SU-DHL-6 (cell line): ENCODE measurements at regions not wholly inside any gene's neighbourhood (a gene's known extent, or its start where the extent isn't known, plus 50 kb on each side); places are given as distances from the start of the nearest gene placed in this dataset.

Source experiments
- CTCF ChIP-seq: fragments of 200-600 bp; sonication (generic); IDR thresholded peaks from one replicate; pipeline ENCODE4 v1.5.1; 2017; ENCODE audit warnings: antibody characterized with exemption, mild to moderate bottlenecking, low read length, moderate library complexity; ENCODE audit not compliant: insufficient read depth, poor library complexity, severe bottlenecking
- EZH2phosphoT487 ChIP-seq: fragments of 200-600 bp; sonication (generic), shearing (Covaris generic); conservative IDR thresholded peaks from 2 replicates; pipeline ENCODE4 v1.6.1; 2018; ENCODE audit warnings: mild to moderate bottlenecking, antibody characterized with exemption, low read length, moderate library complexity, mixed read lengths

DNA sequence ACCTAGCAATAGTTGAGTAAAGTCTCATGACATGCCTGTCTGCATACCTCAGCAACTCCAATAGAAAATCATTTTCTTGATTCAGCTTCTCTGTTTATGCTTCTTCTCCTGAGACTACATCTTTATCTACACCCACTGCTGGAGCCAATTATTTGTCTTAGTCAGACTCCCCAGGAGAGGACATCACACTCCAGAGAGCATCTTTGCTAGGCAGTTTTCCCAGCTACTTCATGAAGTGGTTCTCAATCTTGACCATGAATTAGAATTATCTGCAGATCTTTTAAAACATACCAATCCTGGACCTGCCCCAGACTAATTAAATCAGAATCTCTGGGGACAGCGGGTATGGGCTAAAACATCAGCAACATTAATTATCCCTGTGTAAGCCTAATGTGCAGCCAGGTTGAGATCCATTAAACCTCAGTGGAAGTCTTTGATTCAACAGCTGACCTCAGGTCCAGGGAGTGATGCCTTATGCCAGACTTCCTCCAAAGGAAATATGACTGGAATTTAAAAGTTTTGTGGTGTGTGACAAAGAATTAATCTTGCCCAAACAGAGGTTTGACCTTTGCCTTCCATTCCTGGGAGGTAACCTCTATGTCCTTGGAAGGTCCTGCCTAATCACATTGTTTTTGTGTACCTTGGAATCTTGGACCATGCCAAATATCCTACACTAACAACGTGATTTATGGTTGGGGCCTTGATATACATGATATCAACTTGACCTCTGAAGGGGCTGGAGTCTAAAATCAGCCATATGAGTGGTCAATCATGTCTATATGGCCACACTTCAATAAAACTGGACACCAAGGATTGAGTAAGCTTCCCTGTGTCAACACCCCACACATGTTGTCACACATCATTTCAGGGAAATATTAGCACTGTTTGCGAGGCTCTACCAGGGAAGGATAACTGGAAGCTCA is 99.3 kb upstream of the DNAJC10 start:
- TF ChIP-seq CTCF = no peak
- TF ChIP-seq EZH2phosphoT487 = no peak
